ENCODE measurements at regions not wholly inside any gene's neighbourhood (a gene's known extent, or its start where the extent isn't known, plus 50 kb on each side); places are given as distances from the start of the nearest gene placed in this dataset.

DNA sequence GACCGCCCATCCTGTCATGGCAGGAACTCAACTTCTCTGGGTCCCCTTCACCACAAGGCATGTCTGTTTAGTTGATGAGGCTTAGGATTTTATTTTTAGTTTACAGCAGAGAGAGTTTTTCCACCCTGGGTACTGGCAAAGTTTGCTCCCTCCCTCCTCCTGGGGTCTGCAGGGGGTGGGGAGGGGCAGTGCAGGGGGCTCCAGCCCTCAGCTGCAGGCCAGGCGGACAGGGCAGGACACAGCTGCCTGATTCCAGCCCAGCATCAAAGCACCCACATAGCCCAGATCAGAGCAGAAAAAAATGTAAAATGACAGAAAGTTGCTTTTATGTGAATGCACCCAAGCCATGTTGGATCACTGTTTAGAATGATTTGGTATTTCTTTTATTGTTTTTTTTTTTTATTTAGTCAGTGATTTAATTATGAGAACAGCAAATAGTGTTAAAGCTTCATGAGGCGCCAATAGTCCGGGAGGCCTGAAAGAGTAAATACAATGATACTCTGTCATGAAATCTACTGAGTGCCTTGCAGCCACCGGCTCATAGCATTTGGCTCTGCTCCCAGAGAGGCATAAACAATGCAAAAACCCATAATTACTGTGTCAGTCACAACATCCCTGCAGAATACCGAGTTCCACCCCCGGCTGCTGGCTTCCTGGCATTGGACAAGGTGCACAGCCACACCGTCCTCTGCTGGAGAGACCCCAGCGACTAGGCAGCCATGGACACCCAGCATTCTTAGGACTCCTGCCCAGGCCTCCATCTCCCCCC lies 923.5 kb downstream of the UQCRFS1 start:
- DNase-seq (ENCODE audit: low spot score), result peak; percentile 86
- FAIRE-seq, result peak; percentile 91

DNA sequence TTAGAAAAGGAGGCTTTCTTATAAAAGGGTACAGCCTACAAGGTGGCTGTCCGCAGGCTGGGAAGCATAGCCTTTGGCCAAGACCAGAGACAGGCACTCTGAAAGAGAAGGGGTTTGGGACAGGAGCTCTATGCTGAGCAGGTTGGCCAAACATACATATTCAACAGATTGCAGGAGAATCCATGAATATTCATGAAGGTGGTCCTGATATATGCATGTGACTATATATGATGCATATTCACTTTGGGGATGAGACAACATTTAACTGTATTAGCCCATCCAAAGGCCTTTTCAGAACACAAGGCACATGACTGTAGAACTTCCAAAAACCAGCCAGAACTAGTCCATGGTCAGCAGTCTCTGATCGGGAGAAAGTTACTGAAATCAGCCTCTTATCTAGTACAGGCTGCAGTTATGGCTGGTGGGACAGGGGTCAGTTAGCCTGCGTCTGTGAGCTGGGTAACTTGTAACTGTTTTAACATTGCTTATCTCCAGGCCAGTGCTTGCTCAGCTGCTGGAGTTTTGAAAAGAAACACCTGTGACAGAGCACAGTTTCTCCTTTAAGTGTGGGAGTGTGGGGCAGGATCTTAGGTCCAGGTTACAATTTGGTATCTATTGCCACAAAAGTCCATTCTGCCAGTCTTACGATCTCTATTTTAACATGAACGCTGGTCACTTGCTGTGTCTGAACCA lies 924.2 kb downstream of the UQCRFS1 start:
- DNase-seq (ENCODE audit: low spot score) (no peak), FAIRE-seq (peak; percentile 13)

DNA sequence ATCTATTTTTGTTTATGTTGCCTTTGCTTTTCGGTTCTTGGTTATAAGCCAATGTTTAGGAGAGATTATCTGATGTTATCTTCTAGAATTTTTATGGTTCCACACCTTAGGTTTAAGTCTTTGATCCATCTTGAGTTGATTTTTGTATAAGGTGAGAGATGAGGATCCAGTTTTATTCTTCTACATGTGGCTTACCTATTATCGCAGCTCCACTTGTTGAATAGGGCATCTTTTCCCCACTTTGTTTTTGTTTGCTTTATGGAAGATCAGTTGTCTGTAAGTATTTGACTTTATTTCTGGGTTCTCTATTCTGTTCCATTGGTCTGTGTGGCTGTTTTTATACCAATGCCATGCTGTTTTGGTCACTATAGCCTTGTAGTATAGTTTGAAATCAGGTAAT lies 927.0 kb downstream of the UQCRFS1 start:
- DNase-seq (ENCODE audit: low spot score) (no peak), FAIRE-seq (peak; percentile 30)

DNA sequence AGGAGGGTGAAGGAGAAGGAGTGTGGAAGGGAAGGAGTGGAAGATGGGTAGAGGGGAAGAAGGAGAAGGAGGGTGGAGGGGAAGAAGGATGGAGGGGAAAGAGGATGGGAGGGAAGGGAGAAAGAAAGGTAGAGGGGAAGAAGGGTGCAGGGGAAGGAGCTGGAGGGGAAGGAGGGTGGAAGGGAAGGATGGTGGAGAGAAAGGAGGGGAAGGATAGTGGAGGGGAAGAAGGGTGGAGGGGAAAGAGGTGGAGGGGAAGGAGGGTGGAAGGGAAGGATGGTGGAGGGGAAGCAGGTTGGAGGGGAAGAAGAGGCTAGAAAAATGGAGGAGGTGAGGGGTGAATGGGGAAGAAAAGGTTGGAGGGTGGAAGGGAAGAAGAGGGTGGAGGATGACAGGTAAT lies 927.9 kb downstream of the UQCRFS1 start:
- FAIRE-seq (peak; percentile 94), DNase-seq (ENCODE audit: low spot score) (no peak)

DNA sequence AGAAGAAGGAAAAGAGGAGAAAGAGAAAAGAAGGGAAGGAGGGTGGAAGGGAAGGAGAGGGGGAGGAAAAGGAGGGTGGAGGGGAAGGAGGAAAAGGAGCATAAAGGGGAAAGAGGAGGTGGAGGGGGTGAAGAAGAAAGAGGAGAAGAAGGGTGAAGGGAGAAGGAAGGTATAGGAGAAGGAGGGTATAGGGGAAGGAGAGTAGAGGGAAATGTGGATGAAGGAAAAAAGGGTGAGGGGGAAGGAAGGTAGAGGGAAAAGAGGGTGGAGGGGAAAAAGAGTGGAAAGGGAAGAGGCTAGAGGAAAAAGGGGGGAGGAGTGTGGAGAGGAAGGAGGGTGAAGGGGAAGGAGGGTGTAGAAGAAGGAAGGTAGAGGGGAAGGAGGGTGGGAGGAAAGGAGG lies 928.6 kb downstream of the UQCRFS1 start:
- peak; percentile 66 for FAIRE-seq
- DNase-seq (ENCODE audit: low spot score), result no peak

DNA sequence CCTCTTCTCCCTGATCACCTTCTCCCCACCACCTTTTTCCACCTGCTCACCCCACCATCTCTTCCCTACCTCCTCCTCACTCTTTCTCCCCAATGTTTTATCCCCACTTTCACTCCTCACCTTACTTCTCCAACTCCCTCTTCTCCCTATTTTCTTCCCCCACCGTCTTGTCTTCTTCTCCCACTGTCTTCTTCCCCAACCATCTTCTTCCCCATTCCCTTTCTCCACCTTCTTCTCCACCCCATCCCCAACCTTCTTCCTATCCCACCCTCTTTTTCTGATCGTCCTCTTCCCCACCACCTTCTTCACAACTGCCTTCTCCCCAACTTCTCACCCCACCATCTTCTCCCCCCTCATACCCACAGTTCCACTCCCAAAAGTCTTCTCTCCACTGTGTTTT lies 929.4 kb downstream of the UQCRFS1 start:
- DNase-seq (ENCODE audit: low spot score) (no peak), FAIRE-seq (peak; percentile 82)

DNA sequence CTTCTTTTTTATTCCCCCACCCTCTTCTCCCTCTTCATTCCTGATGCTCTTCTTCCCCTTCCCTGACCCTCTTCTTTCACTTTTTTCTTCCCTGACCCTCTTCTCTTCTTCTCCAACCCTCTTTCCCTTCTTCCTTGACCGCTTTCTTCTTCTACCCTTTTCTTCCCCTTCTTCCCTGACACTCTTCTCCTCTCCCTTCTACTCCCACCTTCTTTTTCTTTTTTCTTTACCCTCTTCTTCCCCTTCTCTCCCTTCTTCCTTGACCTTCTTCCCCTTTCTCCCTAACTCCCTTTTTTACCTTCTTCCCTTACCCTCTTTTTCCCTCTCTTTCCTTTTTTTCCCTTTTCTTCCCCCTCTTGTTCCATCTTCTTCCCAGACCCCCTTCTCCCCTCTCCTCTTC lies 931.3 kb downstream of the UQCRFS1 start:
- no peak for FAIRE-seq
- no peak for DNase-seq (ENCODE audit: low spot score)

DNA sequence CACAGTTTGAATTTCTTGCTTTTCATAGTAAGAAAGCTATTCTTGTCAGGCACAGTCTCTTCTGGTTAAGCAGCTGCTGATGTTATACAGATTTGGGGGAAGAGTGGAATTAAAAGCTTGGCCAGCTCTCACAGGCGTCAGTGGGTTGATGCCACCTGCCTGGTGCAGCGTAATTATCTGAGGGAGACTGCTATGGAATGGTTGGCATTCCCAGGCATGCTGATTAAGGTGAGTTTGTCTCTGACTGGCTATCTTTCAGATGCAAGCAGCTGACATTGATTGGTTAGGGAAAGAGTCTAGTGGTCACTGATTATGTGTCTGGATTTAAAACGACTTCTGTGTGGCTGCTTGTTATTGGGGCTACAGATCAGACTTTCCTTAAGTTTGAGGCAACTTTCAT lies 948.4 kb downstream of the UQCRFS1 start:
- FAIRE-seq (no peak), DNase-seq (ENCODE audit: low spot score) (no peak)

DNA sequence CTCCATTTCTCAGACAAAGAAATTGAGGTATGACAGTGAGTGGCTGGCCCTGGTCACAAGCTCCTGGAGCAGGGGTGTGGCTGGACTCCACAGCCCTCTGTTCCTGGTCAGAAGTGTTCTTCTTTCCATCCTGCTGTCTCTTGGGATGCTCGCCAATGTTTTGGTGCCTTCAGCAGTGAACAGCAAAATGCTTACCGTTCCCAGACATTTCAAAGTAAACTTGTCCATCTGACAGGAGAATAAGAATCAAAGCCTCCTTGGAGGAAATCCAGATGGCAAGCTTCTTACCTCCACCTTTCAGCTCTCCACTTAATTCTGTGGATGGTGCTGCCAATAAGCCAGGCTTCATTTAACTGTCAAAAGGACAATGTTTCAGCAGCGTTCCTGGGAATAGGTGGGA lies 954.1 kb downstream of the UQCRFS1 start:
- no peak for DNase-seq (ENCODE audit: low spot score)

DNA sequence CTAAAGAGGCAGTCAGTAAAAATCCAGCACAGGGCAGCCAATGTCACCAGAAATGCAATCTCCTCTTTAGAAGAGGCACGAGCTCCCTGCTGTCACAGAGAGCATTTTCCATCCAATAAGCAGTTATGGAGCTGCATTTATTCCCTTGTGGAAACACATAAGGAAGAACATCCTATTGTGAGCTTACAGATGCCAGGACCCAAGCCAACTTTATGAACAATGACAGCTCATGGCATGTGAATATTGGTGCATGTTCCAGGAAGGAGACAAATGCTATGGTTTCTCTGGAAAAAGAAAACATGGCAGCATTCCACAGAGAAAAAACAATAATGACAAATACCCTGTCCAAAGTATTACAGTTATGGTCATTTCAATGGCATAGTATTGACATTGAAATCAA lies 955.6 kb downstream of the UQCRFS1 start:
- no peak for DNase-seq (ENCODE audit: low spot score)
- FAIRE-seq, result peak; percentile 23

More for the DNA sequence above, 954.1 kb downstream of the UQCRFS1 start:
- FAIRE-seq, result no peak

DNA sequence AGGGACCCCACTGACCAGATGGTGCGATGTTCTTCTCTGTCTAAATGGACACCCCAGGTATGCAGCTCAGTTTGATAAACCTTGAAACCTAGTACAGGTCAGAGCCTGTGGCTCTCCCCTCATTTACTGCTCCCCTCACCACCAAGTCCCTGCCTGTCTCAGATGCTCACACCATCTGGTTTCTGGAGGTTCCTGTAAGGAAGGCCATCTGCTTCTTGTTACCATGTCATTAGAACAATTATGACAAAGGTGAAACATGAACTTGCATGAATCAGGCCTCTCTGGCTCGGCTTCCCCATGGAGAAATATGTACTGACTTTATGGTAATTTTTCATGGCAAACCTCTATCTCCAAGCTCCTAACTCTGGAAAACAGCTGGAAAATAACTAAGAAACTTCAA lies 965.7 kb downstream of the UQCRFS1 start:
- no peak for DNase-seq (ENCODE audit: low spot score)

DNA sequence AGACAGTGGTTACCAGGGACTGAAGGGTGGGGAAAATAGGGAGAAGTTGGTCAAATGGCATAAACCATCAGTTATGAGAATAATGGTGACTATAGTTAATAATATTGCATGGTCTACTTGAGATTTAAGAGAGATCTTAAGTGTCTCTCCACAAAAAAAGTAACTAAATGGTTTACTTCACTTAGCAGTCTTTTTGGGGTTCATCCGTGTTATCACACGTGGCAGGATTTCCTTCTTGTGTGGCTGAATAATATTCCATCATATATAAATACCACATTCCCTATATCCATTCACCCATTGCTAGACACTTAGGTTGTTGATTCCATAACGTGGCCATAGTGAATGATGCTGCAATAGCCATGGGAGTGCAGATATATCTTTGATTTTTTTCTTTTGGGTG lies 967.0 kb downstream of the UQCRFS1 start:
- FAIRE-seq, result no peak
- no peak for DNase-seq (ENCODE audit: low spot score)

More for the DNA sequence above, 965.7 kb downstream of the UQCRFS1 start:
- no peak for FAIRE-seq

DNA sequence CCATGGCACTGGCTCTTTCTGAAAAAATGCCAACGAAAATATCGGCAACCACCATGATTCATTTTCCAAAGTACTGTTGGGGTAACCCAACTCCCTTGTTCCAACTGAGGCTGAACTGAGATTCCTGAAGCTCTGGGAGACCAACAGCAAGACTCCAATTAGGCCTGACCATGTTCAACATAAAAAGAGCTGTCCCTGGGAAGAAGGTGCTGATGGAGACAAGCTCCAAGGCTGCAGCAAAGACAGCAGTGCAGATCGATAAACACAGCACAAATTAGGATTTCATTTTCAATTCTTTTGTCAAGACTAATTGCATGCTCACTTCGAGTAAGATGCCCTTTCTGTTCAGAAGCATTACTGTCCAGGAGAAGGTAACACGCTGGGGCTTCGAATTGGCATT lies 968.0 kb downstream of the UQCRFS1 start:
- FAIRE-seq (no peak), DNase-seq (ENCODE audit: low spot score) (no peak)

DNA sequence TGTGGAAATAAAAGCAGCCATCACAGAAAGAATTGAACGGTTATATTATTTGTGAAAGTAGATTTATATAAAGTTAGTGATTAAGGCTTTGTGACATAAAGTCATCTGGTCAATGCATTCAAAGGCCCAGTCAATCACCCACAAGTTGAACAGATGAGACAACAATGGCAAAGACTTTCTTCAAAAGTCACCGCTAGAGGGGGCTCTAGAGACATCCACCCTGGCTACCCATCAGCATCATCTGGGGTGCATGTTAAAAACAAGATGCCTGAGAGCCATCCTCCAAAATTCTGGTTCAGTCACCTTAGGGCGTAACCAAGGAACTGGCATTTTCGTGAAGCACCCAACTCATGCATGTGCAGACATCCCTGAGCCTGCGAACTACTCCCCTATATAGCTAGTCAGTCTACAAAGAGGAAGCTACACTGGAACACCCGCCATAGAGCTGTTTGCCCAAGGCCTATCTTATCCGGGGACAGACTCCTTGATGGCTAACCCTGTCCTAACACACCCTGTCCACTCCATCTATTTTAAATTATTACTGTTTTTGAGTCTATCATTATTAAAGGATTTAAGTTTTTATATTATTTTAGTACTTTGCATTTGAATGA lies 970.5 kb downstream of the UQCRFS1 start:
- peak; percentile 85 for FAIRE-seq
- DNase-seq (ENCODE audit: low spot score), result peak; percentile 79

DNA sequence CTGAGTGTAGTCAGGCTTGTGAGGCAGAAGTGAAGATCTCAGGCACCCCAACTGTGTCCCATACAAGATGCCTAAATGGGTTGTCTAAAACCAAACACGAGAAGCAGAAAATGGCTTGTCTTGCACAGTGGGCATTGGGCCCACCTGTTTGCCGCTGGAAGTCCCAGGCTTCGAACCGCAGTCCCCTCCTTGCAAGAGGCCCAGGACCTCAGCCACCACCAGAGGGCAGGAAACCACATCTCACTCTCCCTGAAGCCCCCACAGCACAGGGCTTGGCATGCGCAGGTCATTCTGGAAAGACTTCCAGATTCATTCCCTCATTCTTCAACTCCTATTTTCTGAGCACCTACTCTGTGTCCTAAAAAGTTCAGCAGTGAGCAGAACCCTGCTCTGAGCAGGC lies 973.7 kb downstream of the UQCRFS1 start:
- DNase-seq (ENCODE audit: low spot score) (peak; percentile 53), FAIRE-seq (peak; percentile 89)

DNA sequence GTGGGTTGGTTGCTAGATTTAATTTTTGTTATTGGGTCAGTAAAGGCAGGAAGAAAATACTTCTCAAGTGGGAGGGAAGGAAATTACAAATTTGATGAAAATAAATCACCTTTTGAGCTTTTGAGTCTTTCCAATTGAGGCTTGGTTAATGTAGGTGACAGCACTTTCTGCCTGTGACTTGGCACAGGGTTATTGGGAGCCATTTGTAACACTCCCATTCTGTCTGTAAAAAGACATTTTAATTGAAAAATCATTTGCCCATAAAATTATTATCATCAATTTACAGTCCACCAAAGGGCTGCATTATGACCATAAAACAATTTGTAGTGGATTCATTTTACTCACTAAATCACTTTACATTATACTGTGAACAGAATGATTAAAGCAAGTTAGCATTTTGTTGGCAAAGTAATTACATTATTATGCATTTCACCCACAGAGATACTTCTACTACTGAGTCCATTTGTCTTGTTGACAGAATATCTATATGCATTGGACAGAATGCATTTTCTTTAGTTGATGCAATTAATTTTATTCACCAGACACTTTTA lies 974.6 kb downstream of the UQCRFS1 start:
- no peak for DNase-seq (ENCODE audit: low spot score)
- no peak for FAIRE-seq

DNA sequence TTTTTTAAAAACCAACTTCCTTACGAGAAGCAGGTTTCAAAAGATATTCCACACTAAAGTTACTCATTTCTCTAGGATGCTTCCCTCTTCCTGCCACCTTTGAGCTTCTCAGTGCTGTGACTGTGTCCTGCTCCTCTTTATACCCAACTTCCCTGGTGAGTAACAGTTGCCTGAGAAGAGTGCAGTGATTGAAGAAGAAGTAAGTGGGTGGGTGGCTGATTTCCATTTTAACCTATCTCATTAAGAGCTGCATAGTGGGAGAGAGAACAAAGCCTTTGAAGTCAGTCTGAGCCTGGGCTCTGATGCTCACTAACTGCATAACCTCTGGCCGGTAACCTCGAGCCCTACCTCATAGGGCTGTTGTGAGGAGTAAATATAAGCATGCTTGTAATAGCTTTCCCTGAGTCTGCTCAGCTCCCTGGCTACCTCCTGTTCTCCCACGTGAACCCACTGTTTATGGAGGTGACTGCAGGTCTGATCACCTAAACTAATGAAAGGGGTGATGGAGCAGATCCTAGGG lies 977.3 kb downstream of the UQCRFS1 start:
- DNase-seq (ENCODE audit: low spot score) (no peak), FAIRE-seq (peak; percentile 91)

DNA sequence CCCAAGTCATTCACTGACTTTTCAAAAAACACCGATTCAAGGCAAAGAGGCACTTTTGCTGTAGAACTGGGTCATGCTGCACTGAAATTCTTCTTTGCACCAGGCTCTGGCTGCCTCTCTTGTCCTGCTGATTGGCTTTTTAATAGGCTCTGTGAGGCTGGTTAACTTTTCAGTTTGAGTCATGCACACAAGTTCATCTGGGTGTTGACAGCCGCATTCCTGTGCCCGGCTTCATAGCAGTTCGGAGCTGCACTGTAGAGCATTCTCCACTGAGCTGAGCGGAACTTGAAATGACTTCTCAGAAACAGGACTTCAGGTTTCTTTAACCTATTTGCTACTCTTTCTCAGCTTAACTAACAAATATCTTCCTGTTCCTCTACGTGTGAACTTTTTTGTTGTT lies 978.3 kb downstream of the UQCRFS1 start:
- peak; percentile 76 for DNase-seq (ENCODE audit: low spot score)
- FAIRE-seq, result peak; percentile 71

DNA sequence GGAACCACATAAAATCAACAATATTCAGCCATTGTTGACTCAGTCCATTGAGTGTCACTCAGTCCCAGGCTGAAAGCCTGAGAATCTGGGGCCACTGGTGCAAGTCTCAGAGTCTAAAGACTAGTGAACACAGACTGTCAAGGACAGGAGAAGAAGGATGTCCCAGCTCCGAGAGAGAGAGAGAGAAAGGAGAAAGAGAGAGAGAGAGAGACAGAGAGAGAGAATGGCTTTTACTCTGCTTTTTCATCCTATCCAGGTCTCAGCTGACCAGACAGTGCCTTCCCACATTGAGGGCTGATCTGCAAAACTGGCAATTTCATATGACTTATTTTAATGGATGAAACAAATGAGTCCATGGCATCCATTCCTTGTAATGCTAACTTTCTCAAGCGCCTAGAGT lies 984.1 kb downstream of the UQCRFS1 start:
- DNase-seq (ENCODE audit: low spot score) (no peak), FAIRE-seq (no peak)

DNA sequence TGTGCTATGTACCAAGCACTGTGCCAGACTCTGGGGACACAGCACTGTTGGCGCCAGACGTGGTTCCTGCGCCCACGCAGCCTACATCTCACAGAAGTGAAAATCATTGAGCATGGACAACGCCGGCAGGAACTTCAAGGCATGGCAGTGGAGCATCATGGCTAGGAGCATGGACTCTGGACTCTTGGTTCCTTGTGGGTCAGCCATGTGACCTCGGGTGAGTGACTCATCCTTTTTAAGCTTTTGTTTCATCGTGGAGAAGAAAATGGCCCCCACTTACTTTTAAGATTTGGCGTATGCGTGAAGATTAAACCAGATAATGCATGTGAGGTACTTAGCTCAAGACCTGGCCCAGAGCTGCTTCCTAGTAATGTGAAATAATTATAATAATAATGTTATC lies 988.5 kb downstream of the UQCRFS1 start:
- DNase-seq (ENCODE audit: low spot score) (no peak), FAIRE-seq (peak; percentile 91)

DNA sequence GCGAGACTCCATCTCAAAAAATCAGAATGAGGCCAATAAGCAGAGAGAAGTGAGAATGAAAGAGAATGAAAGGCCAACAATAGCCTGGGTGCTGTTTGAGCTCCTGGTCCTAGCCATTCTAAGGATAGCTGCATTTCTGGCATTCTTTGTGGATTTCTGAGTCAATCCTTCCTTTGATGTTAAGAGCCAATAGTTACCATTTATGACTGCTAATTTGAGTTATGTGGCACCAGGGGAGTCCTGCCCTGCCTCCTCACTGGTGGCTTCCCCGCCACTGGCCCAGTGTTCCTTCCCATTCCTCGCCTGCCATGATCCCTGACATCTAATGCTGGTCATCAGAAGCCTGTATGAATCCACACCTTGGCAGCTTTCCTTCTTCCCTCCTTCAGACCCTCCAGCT lies 991.2 kb downstream of the UQCRFS1 start:
- FAIRE-seq (peak; percentile 87), DNase-seq (ENCODE audit: low spot score) (peak; percentile 85)

DNA sequence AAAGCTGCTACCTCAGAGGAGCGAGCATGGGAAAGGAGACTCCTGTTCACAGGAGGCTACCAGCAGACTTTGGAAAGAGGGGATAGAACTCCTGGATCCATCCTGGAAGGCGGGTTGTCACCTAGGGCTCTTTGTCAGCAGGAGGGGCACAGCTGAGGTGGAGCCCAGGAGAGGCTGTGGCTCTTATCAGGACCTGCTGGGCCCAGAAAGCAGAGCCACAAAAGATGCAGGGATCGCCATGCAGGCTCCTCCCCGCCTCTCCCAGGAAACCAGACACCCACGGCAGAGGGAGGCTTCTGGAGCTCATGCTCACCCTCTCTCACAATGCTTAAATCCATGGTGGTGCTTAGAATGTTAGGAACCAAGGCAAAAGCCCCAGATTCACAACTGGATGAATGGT lies 994.2 kb downstream of the UQCRFS1 start:
- DNase-seq (ENCODE audit: low spot score) (no peak), FAIRE-seq (no peak)

Data from urothelium cell line (cell line).